HEK293 (cell line): ENCODE measurements at regions not wholly inside any gene's neighbourhood (a gene's known extent, or its start where the extent isn't known, plus 50 kb on each side); places are given as distances from the start of the nearest gene placed in this dataset.

ENCODE experiments used
- CTCF ChIA-PET: fragments of 350-600 bp; formaldehyde crosslinking; extraction: SDS; loops from one replicate; lab custom pipeline; 2021; ENCODE audit warnings: antibody characterized with exemption; lab: Yijun Ruan, JAX
- POLR2A ChIA-PET: fragments of 300-600 bp; formaldehyde crosslinking; extraction: SDS; loops from one replicate; lab custom pipeline; 2020; ENCODE audit warnings: antibody characterized with exemption, inconsistent platforms; lab: Yijun Ruan, JAX
- H3K27ac ChIP-seq: fragments of 200-500 bp; sonication (Bioruptor generic); 2 replicates; pipeline ENCODE4 v1.5.1; 2014; ENCODE audit warnings: low read depth, low read length, control low read depth, inconsistent platforms; ENCODE audit errors: extremely low read depth
- H3K36me3 ChIP-seq, 2 experiments: fragments of 200-500 bp in 1 of 2; sonication (Bioruptor generic) in 1 of 2; 1 replicate in 1 of 2; 2 replicates in 1 of 2; pipeline ENCODE4 v1.5.1; 2014 to 2017; ENCODE audit warnings: inconsistent platforms in 2 of 2, low read length in 2 of 2; ENCODE audit not compliant: control insufficient read depth in 2 of 2, insufficient read depth in 1 of 2
- H3K4me1 ChIP-seq: fragments of 200-500 bp; sonication (Bioruptor generic); 2 replicates; pipeline ENCODE4 v1.5.1; 2014; ENCODE audit warnings: mild to moderate bottlenecking, low read length, inconsistent platforms; ENCODE audit not compliant: control insufficient read depth, insufficient read depth
- H3K4me3 ChIP-seq: 2 replicates; pipeline ENCODE4 v1.5.1; 2011; ENCODE audit warnings: low read depth, mild to moderate bottlenecking, control low read depth, low read length, moderate library complexity
- H3K9me3 ChIP-seq: fragments of 200-500 bp; sonication (Bioruptor generic); 2 replicates; pipeline ENCODE4 v1.5.1; 2014; ENCODE audit warnings: low read depth, low read length, inconsistent platforms; ENCODE audit not compliant: control insufficient read depth, insufficient read depth
- KLF10 ChIP-seq: fragments of 450-650 bp; IDR thresholded peaks from 2 replicates; pipeline ENCODE4 v1.5.1; 2018; ENCODE audit warnings: missing biosample characterization, mild to moderate bottlenecking, missing genetic modification characterization
- KLF7 ChIP-seq: fragments of 450-650 bp; formaldehyde crosslinking; IDR thresholded peaks from 2 replicates; pipeline ENCODE4 v1.5.1; 2016; ENCODE audit warnings: missing biosample characterization, missing genetic modification characterization, borderline replicate concordance
- OVOL3 ChIP-seq: fragments of 450-650 bp; formaldehyde crosslinking; IDR thresholded peaks from 2 replicates; pipeline ENCODE4 v1.5.1; 2016; ENCODE audit warnings: missing biosample characterization, missing genetic modification characterization
- PRDM10 ChIP-seq: fragments of 450-650 bp; formaldehyde crosslinking; IDR thresholded peaks from 2 replicates; pipeline ENCODE4 v1.5.1; 2016; ENCODE audit warnings: missing biosample characterization, missing genetic modification characterization
- ZBTB17 ChIP-seq: fragments of 450-650 bp; formaldehyde crosslinking; IDR thresholded peaks from 2 replicates; pipeline ENCODE4 v1.5.1; 2016; ENCODE audit warnings: missing biosample characterization, missing genetic modification characterization
- ZBTB20 ChIP-seq: fragments of 450-650 bp; formaldehyde crosslinking; IDR thresholded peaks from 2 replicates; pipeline ENCODE4 v1.5.1; 2016; ENCODE audit warnings: missing biosample characterization, missing genetic modification characterization
- ZBTB26 ChIP-seq: fragments of 450-650 bp; formaldehyde crosslinking; optimal IDR thresholded peaks from 2 replicates; pipeline ENCODE3; 2016; ENCODE audit warnings: missing biosample characterization, mild to moderate bottlenecking, missing genetic modification characterization
- ZFP69B ChIP-seq: fragments of 450-650 bp; formaldehyde crosslinking; IDR thresholded peaks from 2 replicates; pipeline ENCODE4 v1.5.1; 2016; ENCODE audit warnings: missing biosample characterization, missing genetic modification characterization
- ZNF148 ChIP-seq: fragments of 450-650 bp; formaldehyde crosslinking; IDR thresholded peaks from 2 replicates; pipeline ENCODE4 v1.5.0; 2017; ENCODE audit warnings: missing biosample characterization, missing genetic modification characterization, borderline replicate concordance
- ZNF184 ChIP-seq: fragments of 450-650 bp; IDR thresholded peaks from 2 replicates; pipeline ENCODE4 v1.5.1; 2018; ENCODE audit warnings: missing biosample characterization, mild to moderate bottlenecking, missing genetic modification characterization
- ZNF202 ChIP-seq: fragments of 450-650 bp; formaldehyde crosslinking; IDR thresholded peaks from 2 replicates; pipeline ENCODE4 v1.5.1; 2016; ENCODE audit warnings: missing biosample characterization, missing genetic modification characterization, borderline replicate concordance
- ZNF350 ChIP-seq: fragments of 450-650 bp; formaldehyde crosslinking; IDR thresholded peaks from 2 replicates; pipeline ENCODE4 v1.5.0; 2017; ENCODE audit warnings: missing biosample characterization, mild to moderate bottlenecking, missing genetic modification characterization
- ZNF416 ChIP-seq: fragments of 450-650 bp; formaldehyde crosslinking; IDR thresholded peaks from 2 replicates; pipeline ENCODE4 v1.5.1; 2016; ENCODE audit warnings: missing biosample characterization, missing genetic modification characterization
- ZNF449 ChIP-seq: fragments of 450-650 bp; formaldehyde crosslinking; IDR thresholded peaks from 2 replicates; pipeline ENCODE4 v1.5.1; 2017; ENCODE audit warnings: missing biosample characterization, mild to moderate bottlenecking, missing genetic modification characterization, moderate library complexity
- ZNF473 ChIP-seq: fragments of 450-650 bp; formaldehyde crosslinking; IDR thresholded peaks from 2 replicates; pipeline ENCODE4 v1.5.1; 2017; ENCODE audit warnings: missing biosample characterization, missing genetic modification characterization
- ZNF501 ChIP-seq: fragments of 450-650 bp; formaldehyde crosslinking; IDR thresholded peaks from 2 replicates; pipeline ENCODE4 v1.5.1; 2016; ENCODE audit warnings: missing biosample characterization, missing genetic modification characterization
- ZNF521 ChIP-seq: fragments of 450-650 bp; formaldehyde crosslinking; IDR thresholded peaks from 2 replicates; pipeline ENCODE4 v1.5.1; 2017; ENCODE audit warnings: missing biosample characterization, mild to moderate bottlenecking, missing genetic modification characterization
- ZNF544 ChIP-seq: fragments of 450-650 bp; formaldehyde crosslinking; IDR thresholded peaks from 2 replicates; pipeline ENCODE4 v1.5.0; 2017; ENCODE audit warnings: missing biosample characterization, missing genetic modification characterization
- ZNF548 ChIP-seq: fragments of 450-650 bp; formaldehyde crosslinking; IDR thresholded peaks from 2 replicates; pipeline ENCODE4 v1.5.1; 2016; ENCODE audit warnings: missing biosample characterization, missing genetic modification characterization
- ZNF580 ChIP-seq: fragments of 450-650 bp; formaldehyde crosslinking; IDR thresholded peaks from 2 replicates; pipeline ENCODE4 v1.5.1; 2016; ENCODE audit warnings: missing biosample characterization, missing genetic modification characterization
- ZNF677 ChIP-seq: fragments of 450-650 bp; IDR thresholded peaks from 2 replicates; pipeline ENCODE4 v1.5.0; 2018; ENCODE audit warnings: missing biosample characterization, mild to moderate bottlenecking, missing genetic modification characterization, moderate library complexity
- ZNF692 ChIP-seq: fragments of 450-650 bp; formaldehyde crosslinking; IDR thresholded peaks from 2 replicates; pipeline ENCODE4 v1.5.1; 2016; ENCODE audit warnings: missing biosample characterization, missing genetic modification characterization
- ZSCAN23 ChIP-seq: fragments of 450-650 bp; formaldehyde crosslinking; IDR thresholded peaks from 2 replicates; pipeline ENCODE4 v1.5.1; 2016; ENCODE audit warnings: missing biosample characterization, missing genetic modification characterization
- ZXDB ChIP-seq: fragments of 450-650 bp; formaldehyde crosslinking; IDR thresholded peaks from 2 replicates; pipeline ENCODE4 v1.5.1; 2016; ENCODE audit warnings: missing biosample characterization, missing genetic modification characterization

- ChIA-PET POLR2A (no interaction called here), CTCF (no interaction called here)
- Histone ChIP-seq H3K27ac (no peak overlapping the region), H3K4me1 (no peaks in the 10 kb centered on the region), H3K9me3 (no peaks in the 10 kb centered on the region), H3K4me3 (no peak overlapping the region), H3K36me3 (no peaks in the 10 kb centered on the region)
- TF ChIP-seq ZNF184: no peak
- no peak for TF ChIP-seq ZBTB26
- no peak for TF ChIP-seq ZSCAN23 (tag by site-specific recombination)
- TF ChIP-seq ZBTB20: no peak
- no peak for TF ChIP-seq ZNF473 (tag by site-specific recombination)
- TF ChIP-seq KLF7: no peak
- TF ChIP-seq ZXDB: no peak
- no peak for TF ChIP-seq PRDM10
- no peak for TF ChIP-seq ZNF501 (tag by site-specific recombination)
- TF ChIP-seq ZNF449 (tag by site-specific recombination): no peak
- TF ChIP-seq ZFP69B (tag by site-specific recombination): no peak
- TF ChIP-seq ZBTB17 (tag by site-specific recombination): no peak
- no peak for TF ChIP-seq ZNF521 (tag by site-specific recombination)
- TF ChIP-seq ZNF677 (tag by site-specific recombination): no peak
These were observed 280.6 kb downstream of the SATB1 start for GRCh38 chr3:18144571-18144970.

GRCh38 chr3:18143258-18143780 lies 281.8 kb downstream of the SATB1 start:
- Histone ChIP-seq H3K4me1 (no peaks in the 10 kb centered on the region), H3K4me3 (no peak overlapping the region), H3K9me3 (no peaks in the 10 kb centered on the region), H3K36me3 (no peaks in the 10 kb centered on the region), H3K27ac (no peak overlapping the region)
- ChIA-PET POLR2A (no interaction called here), CTCF (interaction anchor here (0.6 kb wide), 1 partner anchor 31 kb away, joined by 3 read pairs; no protein-coding TSS in a partner anchor)
- TF ChIP-seq ZNF202 (tag by site-specific recombination): no peak
- TF ChIP-seq ZNF544 (tag by site-specific recombination): no peak
- TF ChIP-seq ZNF416 (tag by site-specific recombination): no peak
- TF ChIP-seq ZNF580 (tag by site-specific recombination): no peak
- TF ChIP-seq KLF10 (tag by site-specific recombination): no peak
- TF ChIP-seq ZNF184: no peak
- TF ChIP-seq ZNF350: no peak
- TF ChIP-seq ZBTB20: no peak
- TF ChIP-seq OVOL3: no peak
- TF ChIP-seq ZNF548 (tag by site-specific recombination): no peak
- TF ChIP-seq ZNF692 (tag by site-specific recombination): no peak
- TF ChIP-seq ZNF148 (tag by site-specific recombination): no peak
